Breast epithelium (tissue), 4 donors: ENCODE measurements at regions not wholly inside any gene's neighbourhood (a gene's known extent, or its start where the extent isn't known, plus 50 kb on each side); places are given as distances from the start of the nearest gene placed in this dataset.

Experiments
- DNase-seq, 2 donors: peaks; one replicate each; pipeline ENCODE4 v3.0.0-alpha.2; 2019; ENCODE audit warnings: low spot score in 2 of 2
- H3K27ac ChIP-seq, 2 donors: fragments of 200-600 bp; sonication (generic) in 1 of 2; one replicate each; pipeline ENCODE4 v1.5.1; 2016 to 2019; ENCODE audit warnings: mild to moderate bottlenecking in 1 of 2
- H3K27me3 ChIP-seq, 2 donors: fragments of 200-600 bp; sonication (generic) in 1 of 2; one replicate each; pipeline versions ENCODE4 v1.5.1 to v1.6.0; 2017 to 2019; ENCODE audit warnings: control low read depth in 1 of 2, mild to moderate bottlenecking in 1 of 2
- H3K36me3 ChIP-seq: fragments of 200-600 bp; one replicate; pipeline ENCODE4 v1.5.1; 2019
- H3K4me1 ChIP-seq, 2 donors: fragments of 200-600 bp; sonication (generic); one replicate each; pipeline ENCODE4 v1.5.1; 2016 to 2019; ENCODE audit warnings: control low read depth in 1 of 2
- H3K4me3 ChIP-seq, 3 donors: fragments of 200-600 bp; sonication (generic); 1 replicate in 2 of 3; 2 replicates in 1 of 3; pipeline ENCODE4 v1.5.1; 2016 to 2019; ENCODE audit warnings: mild to moderate bottlenecking in 3 of 3, moderate library complexity in 2 of 3
- H3K9me3 ChIP-seq, 2 donors: fragments of 200-600 bp; sonication (generic) in 1 of 2; one replicate each; pipeline ENCODE4 v1.5.1; 2016 to 2019; ENCODE audit warnings: control low read depth in 1 of 2
- POLR2A ChIP-seq: fragments of 450-650 bp; IDR thresholded peaks from one replicate; pipeline ENCODE4 v1.6.1; 2016; ENCODE audit warnings: antibody characterized with exemption, mild to moderate bottlenecking, moderate library complexity
- POLR2AphosphoS5 ChIP-seq, 3 donors: sonication (generic); formaldehyde crosslinking; IDR thresholded peaks; one replicate each; pipeline ENCODE4 v1.6.1; 2017; ENCODE audit warnings: antibody characterized with exemption in 3 of 3
- intact Hi-C: fragments of 100-400 bp; cut with DNase I; formaldehyde crosslinking; loops from one replicate; pipeline ENCODE4 v1.15.1; 2023; ENCODE audit warnings: low total_unique reads
- TF ChIP-seq, protein P1 (sequence below), 3 donors: fragments of 450-650 bp; IDR thresholded peaks; one replicate each; pipeline ENCODE4 v1.5.1; 2016 to 2017; ENCODE audit warnings: antibody characterized with exemption in 3 of 3, mild to moderate bottlenecking in 3 of 3, moderate library complexity in 3 of 3

DNA sequence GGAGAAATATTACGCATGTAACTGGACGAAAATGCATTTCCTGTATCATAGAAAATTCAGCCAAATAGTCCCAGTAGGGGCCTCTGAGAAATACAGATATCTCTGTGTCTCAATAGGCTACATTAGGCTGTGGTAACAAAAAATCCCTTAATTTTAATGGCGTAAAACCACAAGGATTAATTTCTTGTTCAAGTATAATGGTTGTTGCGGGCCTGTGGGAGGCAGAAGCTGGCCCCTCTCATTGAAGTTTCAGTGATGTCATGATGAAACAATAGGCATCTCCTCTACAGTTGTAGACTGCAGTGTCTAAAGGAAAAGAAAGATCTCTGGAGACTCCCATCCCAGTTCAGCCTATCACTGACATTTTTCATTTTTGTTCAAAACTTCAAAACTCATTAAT, 1625.6 kb upstream of the C9orf72 start:
- Histone ChIP-seq H3K9me3 (no peaks in the 10 kb centered on the region), H3K4me1 (no peaks in the 10 kb centered on the region), H3K36me3 (no peaks in the 10 kb centered on the region), H3K27me3 (no peaks in the 10 kb centered on the region), H3K4me3 (no peak overlapping the region), H3K27ac (no peak overlapping the region)
- TF ChIP-seq POLR2A (no peak), POLR2AphosphoS5 (IDR thresholded peaks at IDR 0.05) (no peak)
- TF ChIP-seq, protein P1, sequence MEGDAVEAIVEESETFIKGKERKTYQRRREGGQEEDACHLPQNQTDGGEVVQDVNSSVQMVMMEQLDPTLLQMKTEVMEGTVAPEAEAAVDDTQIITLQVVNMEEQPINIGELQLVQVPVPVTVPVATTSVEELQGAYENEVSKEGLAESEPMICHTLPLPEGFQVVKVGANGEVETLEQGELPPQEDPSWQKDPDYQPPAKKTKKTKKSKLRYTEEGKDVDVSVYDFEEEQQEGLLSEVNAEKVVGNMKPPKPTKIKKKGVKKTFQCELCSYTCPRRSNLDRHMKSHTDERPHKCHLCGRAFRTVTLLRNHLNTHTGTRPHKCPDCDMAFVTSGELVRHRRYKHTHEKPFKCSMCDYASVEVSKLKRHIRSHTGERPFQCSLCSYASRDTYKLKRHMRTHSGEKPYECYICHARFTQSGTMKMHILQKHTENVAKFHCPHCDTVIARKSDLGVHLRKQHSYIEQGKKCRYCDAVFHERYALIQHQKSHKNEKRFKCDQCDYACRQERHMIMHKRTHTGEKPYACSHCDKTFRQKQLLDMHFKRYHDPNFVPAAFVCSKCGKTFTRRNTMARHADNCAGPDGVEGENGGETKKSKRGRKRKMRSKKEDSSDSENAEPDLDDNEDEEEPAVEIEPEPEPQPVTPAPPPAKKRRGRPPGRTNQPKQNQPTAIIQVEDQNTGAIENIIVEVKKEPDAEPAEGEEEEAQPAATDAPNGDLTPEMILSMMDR (IDR thresholded peaks at IDR 0.05), result no peak
- intact Hi-C loops, result no loop called here
- DNase-seq, result no peak

DNA sequence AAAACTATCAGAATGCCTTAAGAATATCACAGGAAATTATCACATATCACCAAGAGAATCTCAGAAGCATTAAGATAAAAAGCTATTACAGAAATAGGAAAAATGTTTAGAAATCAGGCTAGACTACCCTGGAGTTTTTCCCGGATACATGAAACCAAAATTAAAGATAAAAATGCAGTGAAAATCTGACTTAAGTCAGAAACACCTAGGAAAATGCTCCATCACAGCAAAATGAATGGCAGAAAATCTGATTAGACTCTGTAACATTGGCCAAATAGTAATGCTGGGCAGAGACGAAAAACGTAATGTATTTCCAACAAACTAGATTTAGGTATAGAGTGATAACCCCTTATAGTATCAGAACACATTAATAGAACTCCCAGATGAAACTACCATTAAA, 1626.7 kb upstream of the C9orf72 start:
- TF ChIP-seq POLR2A (no peak), POLR2AphosphoS5 (IDR thresholded peaks at IDR 0.05) (no peak)
- TF ChIP-seq, protein P1 (IDR thresholded peaks at IDR 0.05), result no peak
- intact Hi-C loops, result no loop called here
- Histone ChIP-seq H3K9me3 (no peaks in the 10 kb centered on the region), H3K36me3 (no peaks in the 10 kb centered on the region), H3K4me1 (no peaks in the 10 kb centered on the region), H3K27ac (no peak overlapping the region), H3K27me3 (no peaks in the 10 kb centered on the region), H3K4me3 (no peak overlapping the region)
- no peak for DNase-seq

DNA sequence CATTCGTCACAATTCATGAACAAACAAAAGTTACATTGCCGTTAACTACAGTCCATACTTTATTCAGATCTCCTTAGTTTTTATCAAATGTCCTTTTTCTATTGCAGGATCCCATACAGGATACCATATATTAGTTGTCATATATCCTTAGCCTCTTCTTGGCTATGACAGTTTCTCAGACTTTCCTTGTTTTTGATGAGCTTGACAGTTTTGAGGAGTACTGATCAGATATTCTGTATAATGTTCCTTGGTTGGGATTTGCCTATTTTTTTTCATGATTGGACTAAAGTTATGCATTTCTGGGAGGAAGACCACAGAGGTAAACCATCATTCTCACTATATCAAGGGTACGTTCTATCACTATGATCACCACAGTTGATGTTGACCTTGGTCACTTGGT, 1627.4 kb upstream of the C9orf72 start:
- Histone ChIP-seq H3K36me3 (no peaks in the 10 kb centered on the region), H3K4me3 (no peak overlapping the region), H3K27ac (no peak overlapping the region), H3K27me3 (no peaks in the 10 kb centered on the region), H3K9me3 (no peaks in the 10 kb centered on the region), H3K4me1 (no peaks in the 10 kb centered on the region)
- TF ChIP-seq, protein P1 (IDR thresholded peaks at IDR 0.05), result no peak
- no peak for TF ChIP-seq POLR2A
- TF ChIP-seq POLR2AphosphoS5 (IDR thresholded peaks at IDR 0.05), result no peak
- intact Hi-C loops, result no loop called here
- DNase-seq, result no peak

DNA sequence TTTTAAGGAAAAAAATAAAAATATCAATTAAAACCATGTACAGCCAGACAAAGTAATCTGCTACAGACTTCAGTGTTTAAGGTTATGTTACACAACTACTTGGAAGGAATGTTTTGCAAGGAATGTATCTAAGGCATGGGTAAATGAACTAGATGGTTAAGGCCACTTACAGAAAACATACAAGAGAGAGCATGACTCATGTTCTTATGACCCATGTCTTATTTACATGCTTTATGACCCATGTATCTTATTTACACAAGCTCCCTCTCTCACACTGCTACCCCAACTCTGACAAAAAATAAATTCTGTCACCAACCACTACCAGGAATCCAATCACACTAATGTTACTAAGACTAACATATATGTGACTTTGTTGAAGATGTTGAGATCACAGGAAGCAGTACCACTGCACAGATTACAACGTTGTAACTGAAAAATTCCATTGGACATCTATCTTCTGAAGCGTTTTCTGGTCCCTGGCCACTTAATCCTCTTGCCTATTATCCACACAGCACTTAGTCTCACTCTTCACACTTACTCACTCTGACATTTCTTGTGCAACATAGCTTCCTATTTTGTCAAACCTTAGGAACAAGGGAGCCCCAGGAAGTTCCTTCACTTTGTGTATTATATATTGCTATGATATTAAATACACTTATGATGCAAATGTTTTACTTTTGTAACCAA, 1630.1 kb upstream of the C9orf72 start:
- intact Hi-C loops, result no loop called here
- H3K9me3 ChIP-seq, result no peaks in the 10 kb centered on the region
- TF ChIP-seq, protein P1 (IDR thresholded peaks at IDR 0.05), result no peak
- TF ChIP-seq POLR2A (no peak), POLR2AphosphoS5 (IDR thresholded peaks at IDR 0.05) (no peak)
- no peak for DNase-seq
- H3K27ac ChIP-seq, result no peak overlapping the region
- no peaks in the 10 kb centered on the region for H3K36me3 ChIP-seq
- H3K4me1 ChIP-seq, result no peaks in the 10 kb centered on the region
- H3K27me3 ChIP-seq, result no peaks in the 10 kb centered on the region
- H3K4me3 ChIP-seq, result no peak overlapping the region

DNA sequence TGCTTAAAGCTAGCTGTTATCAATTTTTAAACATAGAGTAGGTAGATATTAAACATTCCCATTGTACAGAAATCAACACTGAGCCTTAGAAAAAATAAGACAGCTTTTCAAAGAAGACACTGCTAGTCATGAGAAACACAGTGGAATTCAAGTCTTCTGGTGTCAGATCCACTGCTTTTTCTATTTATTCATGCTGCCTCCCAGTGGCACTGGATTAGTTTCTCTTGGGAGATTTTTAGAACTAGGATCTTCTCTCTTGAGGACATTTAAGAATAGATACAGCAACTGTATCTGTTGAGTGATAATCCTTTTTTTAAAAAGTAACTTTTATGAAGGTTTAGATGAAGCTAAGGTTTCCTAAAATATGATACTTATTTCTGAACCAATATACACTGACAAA, 1635.4 kb upstream of the C9orf72 start:
- intact Hi-C loops, result loop anchor here (5.0 kb wide), 1 partner anchor 926 kb away; no protein-coding TSS in a partner anchor
- no peak overlapping the region for H3K27ac ChIP-seq
- DNase-seq, result no peak
- peaks cover 4 to 18% of the 10 kb centered on the region in 2 donors for H3K27me3 ChIP-seq
- no peaks in the 10 kb centered on the region for H3K9me3 ChIP-seq
- TF ChIP-seq POLR2A (no peak), POLR2AphosphoS5 (IDR thresholded peaks at IDR 0.05) (no peak)
- TF ChIP-seq, protein P1 (IDR thresholded peaks at IDR 0.05), result no peak
- H3K36me3 ChIP-seq, result no peaks in the 10 kb centered on the region
- H3K4me3 ChIP-seq, result no peak overlapping the region
- peaks cover 0 to 6% of the 10 kb centered on the region in 2 donors for H3K4me1 ChIP-seq
